Lower lobe of right lung (tissue), 2 donors: ENCODE measurements at regions not wholly inside any gene's neighbourhood (a gene's known extent, or its start where the extent isn't known, plus 50 kb on each side); places are given as distances from the start of the nearest gene placed in this dataset.
"Not testable (repeated sequence)": the region's sequence is repeated elsewhere in the genome, so short reads cannot be mapped to it uniquely, and the experiment has no call there.

ENCODE experiments used
- ATAC-seq, 2 donors: fragments of 200-7000 bp; cut with Tn5 transposase; one replicate each; pipeline ENCODE4 v1.9.1; 2020 to 2022; ENCODE audit warnings: mild to moderate bottlenecking in 2 of 2, moderate library complexity in 2 of 2
- DNase-seq: peaks from one replicate; pipeline ENCODE4 v3.0.0-alpha.2; 2020
- H3K27ac ChIP-seq: fragments of 200-600 bp; one replicate; pipeline ENCODE4 v1.8.0; 2022
- H3K27me3 ChIP-seq: fragments of 200-600 bp; one replicate; pipeline ENCODE4 v1.8.0; 2022; ENCODE audit warnings: low read depth
- H3K36me3 ChIP-seq: fragments of 200-600 bp; one replicate; pipeline ENCODE4 v1.8.0; 2022; ENCODE audit warnings: mild to moderate bottlenecking
- H3K4me1 ChIP-seq: fragments of 200-600 bp; one replicate; pipeline ENCODE4 v1.8.0; 2022
- H3K4me3 ChIP-seq: fragments of 200-600 bp; one replicate; pipeline ENCODE4 v1.8.0; 2022; ENCODE audit warnings: mild to moderate bottlenecking
- H3K9me3 ChIP-seq: fragments of 200-600 bp; one replicate; pipeline ENCODE4 v1.8.0; 2022
- intact Hi-C: fragments of 100-400 bp; cut with DNase I; formaldehyde crosslinking; loops from one replicate; pipeline ENCODE4 v1.11.0; 2022
- TF ChIP-seq, protein P1 (sequence below): fragments of 200-600 bp; IDR thresholded peaks from one replicate; pipeline ENCODE4 v1.8.0; 2022; ENCODE audit warnings: antibody characterized with exemption, mild to moderate bottlenecking
- donor health status: DM: no; HTN: yes; CAD: no; lungs with severe emphysema.

GRCh38 chr3:89740080-89740880 lies 632.9 kb downstream of the EPHA3 start:
- Histone ChIP-seq H3K27ac (no peak overlapping the region), H3K4me3 (no peak overlapping the region), H3K4me1 (no peaks in the 10 kb centered on the region), H3K27me3 (no peaks in the 10 kb centered on the region), H3K9me3 (no peaks in the 10 kb centered on the region), H3K36me3 (no peaks in the 10 kb centered on the region)
- TF ChIP-seq, protein P1, sequence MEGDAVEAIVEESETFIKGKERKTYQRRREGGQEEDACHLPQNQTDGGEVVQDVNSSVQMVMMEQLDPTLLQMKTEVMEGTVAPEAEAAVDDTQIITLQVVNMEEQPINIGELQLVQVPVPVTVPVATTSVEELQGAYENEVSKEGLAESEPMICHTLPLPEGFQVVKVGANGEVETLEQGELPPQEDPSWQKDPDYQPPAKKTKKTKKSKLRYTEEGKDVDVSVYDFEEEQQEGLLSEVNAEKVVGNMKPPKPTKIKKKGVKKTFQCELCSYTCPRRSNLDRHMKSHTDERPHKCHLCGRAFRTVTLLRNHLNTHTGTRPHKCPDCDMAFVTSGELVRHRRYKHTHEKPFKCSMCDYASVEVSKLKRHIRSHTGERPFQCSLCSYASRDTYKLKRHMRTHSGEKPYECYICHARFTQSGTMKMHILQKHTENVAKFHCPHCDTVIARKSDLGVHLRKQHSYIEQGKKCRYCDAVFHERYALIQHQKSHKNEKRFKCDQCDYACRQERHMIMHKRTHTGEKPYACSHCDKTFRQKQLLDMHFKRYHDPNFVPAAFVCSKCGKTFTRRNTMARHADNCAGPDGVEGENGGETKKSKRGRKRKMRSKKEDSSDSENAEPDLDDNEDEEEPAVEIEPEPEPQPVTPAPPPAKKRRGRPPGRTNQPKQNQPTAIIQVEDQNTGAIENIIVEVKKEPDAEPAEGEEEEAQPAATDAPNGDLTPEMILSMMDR, result no peak
- DNase-seq (no peak), ATAC-seq (no peak)
- intact Hi-C loops, result no loop called here

DNA sequence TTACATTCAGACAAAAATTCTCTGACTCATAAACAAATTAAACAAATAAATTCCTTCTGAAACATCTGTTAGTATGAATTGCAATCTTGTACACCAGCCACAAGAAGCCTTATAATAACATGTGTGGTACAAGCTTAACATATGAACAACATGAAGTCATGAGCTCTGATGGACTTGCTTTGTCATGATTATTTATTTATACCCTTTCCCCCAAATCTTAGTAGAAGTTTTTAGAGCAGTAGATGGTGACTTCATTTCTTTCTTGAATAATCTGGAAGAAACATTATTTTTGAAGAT lies 633.4 kb downstream of the EPHA3 start:
- Histone ChIP-seq H3K27me3 (no peaks in the 10 kb centered on the region), H3K4me3 (no peak overlapping the region), H3K27ac (no peak overlapping the region), H3K4me1 (no peaks in the 10 kb centered on the region), H3K9me3 (no peaks in the 10 kb centered on the region), H3K36me3 (no peaks in the 10 kb centered on the region)
- no peak for DNase-seq
- TF ChIP-seq, protein P1, result no peak
- no peak for ATAC-seq
- intact Hi-C loops, result no loop called here

DNA sequence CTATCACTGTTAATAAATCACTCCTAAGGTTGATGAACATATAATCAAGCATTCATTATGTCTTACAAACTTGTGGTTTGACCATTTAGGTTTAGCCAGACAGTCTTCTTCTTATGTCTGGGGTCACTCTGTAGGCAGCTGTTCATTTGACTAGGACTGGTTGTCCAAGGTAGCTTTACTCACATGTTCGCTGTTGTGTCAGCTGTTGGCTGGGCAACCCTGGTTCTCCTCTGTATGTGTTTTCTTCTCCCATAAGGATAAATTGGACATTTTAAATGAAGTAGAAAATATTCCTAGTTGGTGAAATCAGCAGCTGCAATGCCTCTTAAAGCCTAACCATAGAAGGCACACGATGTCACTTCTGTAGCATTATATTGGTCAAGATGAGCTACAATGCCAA lies 635.1 kb downstream of the EPHA3 start:
- Histone ChIP-seq H3K4me3 (no peak overlapping the region), H3K36me3 (no peaks in the 10 kb centered on the region), H3K27me3 (no peaks in the 10 kb centered on the region), H3K9me3 (no peaks in the 10 kb centered on the region), H3K27ac (no peak overlapping the region), H3K4me1 (no peaks in the 10 kb centered on the region)
- TF ChIP-seq, protein P1, result no peak
- intact Hi-C loops, result no loop called here
- DNase-seq, result no peak
- no peak for ATAC-seq

GRCh38 chr3:89747541-89748278 lies 640.3 kb downstream of the EPHA3 start:
- H3K27me3 ChIP-seq, H3K36me3 ChIP-seq, H3K4me3 ChIP-seq, DNase-seq, intact Hi-C loops, H3K4me1 ChIP-seq, H3K9me3 ChIP-seq, ATAC-seq, H3K27ac ChIP-seq: not testable (repeated sequence)

GRCh38 chr3:89762405-89762804 lies 655.0 kb downstream of the EPHA3 start:
- H3K27ac ChIP-seq, result no peak overlapping the region
- DNase-seq (no peak), ATAC-seq (no peak)
- H3K4me1 ChIP-seq, result no peaks in the 10 kb centered on the region
- TF ChIP-seq, protein P1, result no peak
- no peaks in the 10 kb centered on the region for H3K36me3 ChIP-seq
- H3K27me3 ChIP-seq, result no peaks in the 10 kb centered on the region
- H3K4me3 ChIP-seq, result no peak overlapping the region
- H3K9me3 ChIP-seq, result no peaks in the 10 kb centered on the region
- intact Hi-C loops, result no loop called here

GRCh38 chr3:89783341-89783927 lies 676.0 kb downstream of the EPHA3 start:
- TF ChIP-seq, protein P1, result no peak
- no peaks in the 10 kb centered on the region for H3K4me1 ChIP-seq
- intact Hi-C loops, result no loop called here
- no peaks in the 10 kb centered on the region for H3K9me3 ChIP-seq
- no peaks in the 10 kb centered on the region for H3K27me3 ChIP-seq
- ATAC-seq (no peak), DNase-seq (no peak)
- H3K36me3 ChIP-seq, result no peaks in the 10 kb centered on the region
- H3K27ac ChIP-seq, result no peak overlapping the region
- H3K4me3 ChIP-seq, result no peak overlapping the region
